ENCODE measurements at regions not wholly inside any gene's neighbourhood (a gene's known extent, or its start where the extent isn't known, plus 50 kb on each side); places are given as distances from the start of the nearest gene placed in this dataset.
"Not testable (repeated sequence)": the region's sequence is repeated elsewhere in the genome, so short reads cannot be mapped to it uniquely, and the experiment has no call there.

- TF ChIP-seq CTCF (IDR thresholded peaks at IDR 0.05; ENCODE audit: low read depth, low read length, missing input control); REST (IDR thresholded peaks at IDR 0.05); SP1 (IDR thresholded peaks at IDR 0.05); JUND (IDR thresholded peaks at IDR 0.05); TAF1 (conservative IDR thresholded peaks at IDR 0.05); RAD21 (IDR thresholded peaks at IDR 0.05); MAX (IDR thresholded peaks at IDR 0.05); YY1 (IDR thresholded peaks at IDR 0.05): not testable (repeated sequence)
Measured at GRCh38 chr10:47675577-47675976, 87.8 kb downstream of the SYT15B start.

Measured in liver (tissue), 3 donors.